ENCODE measurements at regions not wholly inside any gene's neighbourhood (a gene's known extent, or its start where the extent isn't known, plus 50 kb on each side); places are given as distances from the start of the nearest gene placed in this dataset.

DNA sequence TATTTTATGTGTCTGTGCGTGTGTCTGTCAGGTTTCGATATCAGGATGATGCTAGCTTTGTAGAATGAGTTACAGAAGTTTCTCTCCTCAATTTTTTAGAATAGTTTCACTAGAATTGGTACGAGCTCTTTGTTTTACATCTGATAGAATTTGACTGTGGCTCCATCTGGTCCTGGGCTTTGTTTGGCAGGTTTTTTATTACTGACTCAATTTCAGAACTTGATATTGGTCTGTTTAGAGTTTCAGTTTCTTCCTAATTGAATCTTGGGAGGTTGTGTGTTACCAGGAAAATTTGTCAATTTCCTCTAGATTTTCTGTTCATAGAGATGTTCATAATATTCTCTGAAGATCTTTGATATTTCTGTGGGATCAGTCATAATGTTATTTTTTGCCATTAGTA lies 289.4 kb upstream of the COL3A1 start:
- TF ChIP-seq, protein P1, sequence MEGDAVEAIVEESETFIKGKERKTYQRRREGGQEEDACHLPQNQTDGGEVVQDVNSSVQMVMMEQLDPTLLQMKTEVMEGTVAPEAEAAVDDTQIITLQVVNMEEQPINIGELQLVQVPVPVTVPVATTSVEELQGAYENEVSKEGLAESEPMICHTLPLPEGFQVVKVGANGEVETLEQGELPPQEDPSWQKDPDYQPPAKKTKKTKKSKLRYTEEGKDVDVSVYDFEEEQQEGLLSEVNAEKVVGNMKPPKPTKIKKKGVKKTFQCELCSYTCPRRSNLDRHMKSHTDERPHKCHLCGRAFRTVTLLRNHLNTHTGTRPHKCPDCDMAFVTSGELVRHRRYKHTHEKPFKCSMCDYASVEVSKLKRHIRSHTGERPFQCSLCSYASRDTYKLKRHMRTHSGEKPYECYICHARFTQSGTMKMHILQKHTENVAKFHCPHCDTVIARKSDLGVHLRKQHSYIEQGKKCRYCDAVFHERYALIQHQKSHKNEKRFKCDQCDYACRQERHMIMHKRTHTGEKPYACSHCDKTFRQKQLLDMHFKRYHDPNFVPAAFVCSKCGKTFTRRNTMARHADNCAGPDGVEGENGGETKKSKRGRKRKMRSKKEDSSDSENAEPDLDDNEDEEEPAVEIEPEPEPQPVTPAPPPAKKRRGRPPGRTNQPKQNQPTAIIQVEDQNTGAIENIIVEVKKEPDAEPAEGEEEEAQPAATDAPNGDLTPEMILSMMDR (IDR thresholded peaks at IDR 0.05) = no peak
- TF ChIP-seq POLR2A (IDR thresholded peaks at IDR 0.05) = no peak
